ENCODE measurements at regions not wholly inside any gene's neighbourhood (a gene's known extent, or its start where the extent isn't known, plus 50 kb on each side); places are given as distances from the start of the nearest gene placed in this dataset.

GRCh38 chr2:39487398-39488250 is 50.5 kb upstream of the MAP4K3 start:
- no peaks in the 10 kb centered on the region for H3K36me3 ChIP-seq (ENCODE audit: control insufficient read depth, insufficient read depth, low read length)
- no peaks in the 10 kb centered on the region for H3K4me1 ChIP-seq
- no peak overlapping the region for H3K4me3 ChIP-seq (ENCODE audit: low read depth, low read length)
- H3K9me3 ChIP-seq (ENCODE audit: control insufficient read depth, low read length): no peaks in the 10 kb centered on the region
- no peak overlapping the region for H2AFZ ChIP-seq
- no peak overlapping the region for H3K4me2 ChIP-seq (ENCODE audit: low read length)
- H3K79me2 ChIP-seq: no peaks in the 10 kb centered on the region
- H3K27me3 ChIP-seq (ENCODE audit: control insufficient read depth, insufficient read depth, low read length): no peaks in the 10 kb centered on the region
- H3K9ac ChIP-seq: no peak overlapping the region
- no peak for TF ChIP-seq CTCF (IDR thresholded peaks at IDR 0.05)
- H3K27ac ChIP-seq: no peak overlapping the region

- Histone ChIP-seq H3K4me2 (ENCODE audit: low read length) (no peak overlapping the region), H3K27me3 (ENCODE audit: control insufficient read depth, insufficient read depth, low read length) (no peaks in the 10 kb centered on the region), H3K79me2 (no peaks in the 10 kb centered on the region), H3K9ac (no peak overlapping the region), H3K36me3 (ENCODE audit: control insufficient read depth, insufficient read depth, low read length) (no peaks in the 10 kb centered on the region), H3K4me1 (no peaks in the 10 kb centered on the region), H3K9me3 (ENCODE audit: control insufficient read depth, low read length) (no peaks in the 10 kb centered on the region), H3K4me3 (ENCODE audit: low read depth, low read length) (no peak overlapping the region), H3K27ac (no peak overlapping the region), H2AFZ (no peak overlapping the region)
- TF ChIP-seq CTCF (IDR thresholded peaks at IDR 0.05): no peak
Measured at GRCh38 chr2:39488450-39488849, 51.4 kb upstream of the MAP4K3 start.

GRCh38 chr2:39490586-39490985 is 53.5 kb upstream of the MAP4K3 start:
- H3K4me2 ChIP-seq (ENCODE audit: low read length): no peak overlapping the region
- no peak overlapping the region for H3K9ac ChIP-seq
- no peak overlapping the region for H3K27ac ChIP-seq
- no peak for TF ChIP-seq CTCF (IDR thresholded peaks at IDR 0.05)
- H3K4me1 ChIP-seq: no peaks in the 10 kb centered on the region
- H3K4me3 ChIP-seq (ENCODE audit: low read depth, low read length): no peak overlapping the region
- no peaks in the 10 kb centered on the region for H3K79me2 ChIP-seq
- H3K36me3 ChIP-seq (ENCODE audit: control insufficient read depth, insufficient read depth, low read length): no peaks in the 10 kb centered on the region
- H3K9me3 ChIP-seq (ENCODE audit: control insufficient read depth, low read length): no peaks in the 10 kb centered on the region
- no peak overlapping the region for H2AFZ ChIP-seq
- no peaks in the 10 kb centered on the region for H3K27me3 ChIP-seq (ENCODE audit: control insufficient read depth, insufficient read depth, low read length)

DNA sequence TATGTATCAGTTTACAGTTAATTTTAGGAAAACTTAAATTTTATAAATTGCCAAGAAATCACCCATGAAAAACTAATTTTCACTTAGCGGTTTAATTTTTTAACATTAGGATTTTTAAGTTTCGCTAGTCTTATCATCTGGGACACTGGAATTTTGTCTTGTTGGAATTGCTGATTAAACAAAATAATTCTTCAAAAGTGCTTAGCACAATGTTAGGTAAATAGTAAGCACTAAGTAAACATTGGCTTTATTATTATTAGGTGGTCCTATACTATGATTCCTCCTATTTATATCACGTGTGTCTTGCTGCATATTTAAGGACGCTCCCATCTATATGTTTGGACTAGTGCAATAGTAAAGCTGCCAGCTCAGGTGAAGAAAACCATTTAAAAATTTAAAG is 54.6 kb upstream of the MAP4K3 start:
- Histone ChIP-seq H3K79me2 (no peaks in the 10 kb centered on the region), H3K4me1 (no peaks in the 10 kb centered on the region), H3K9ac (no peak overlapping the region), H3K36me3 (ENCODE audit: control insufficient read depth, insufficient read depth, low read length) (no peaks in the 10 kb centered on the region), H3K4me3 (ENCODE audit: low read depth, low read length) (no peak overlapping the region), H3K9me3 (ENCODE audit: control insufficient read depth, low read length) (no peaks in the 10 kb centered on the region), H3K4me2 (ENCODE audit: low read length) (no peak overlapping the region), H3K27me3 (ENCODE audit: control insufficient read depth, insufficient read depth, low read length) (no peaks in the 10 kb centered on the region), H2AFZ (no peak overlapping the region), H3K27ac (no peak overlapping the region)
- no peak for TF ChIP-seq CTCF (IDR thresholded peaks at IDR 0.05)

DNA sequence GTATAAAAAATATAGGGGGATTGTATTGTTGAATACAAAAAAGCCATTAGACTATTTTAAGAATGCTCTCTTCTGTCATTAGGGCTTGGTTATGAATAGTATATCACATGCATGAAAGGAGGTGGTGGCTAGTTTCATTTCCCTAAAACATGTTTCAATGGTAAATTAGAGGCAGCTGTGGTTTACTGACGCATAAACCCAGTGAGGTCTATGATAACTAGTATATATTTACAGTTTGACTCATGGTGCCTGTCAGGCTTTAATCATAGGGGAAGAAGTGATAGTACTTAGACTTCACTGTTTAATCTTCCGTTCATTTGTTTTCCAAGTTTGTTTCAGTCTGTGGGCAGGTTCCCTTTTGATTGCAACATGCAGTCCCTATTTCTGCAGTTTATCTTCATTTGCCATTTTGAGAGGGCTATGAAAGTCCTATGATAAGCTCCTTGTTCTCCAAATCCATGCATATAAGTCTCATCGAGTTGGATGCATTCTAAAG is 55.1 kb upstream of the MAP4K3 start:
- Histone ChIP-seq H3K4me3 (ENCODE audit: low read depth, low read length) (no peak overlapping the region), H3K36me3 (ENCODE audit: control insufficient read depth, insufficient read depth, low read length) (no peaks in the 10 kb centered on the region), H3K9ac (no peak overlapping the region), H3K9me3 (ENCODE audit: control insufficient read depth, low read length) (no peaks in the 10 kb centered on the region), H3K27me3 (ENCODE audit: control insufficient read depth, insufficient read depth, low read length) (no peaks in the 10 kb centered on the region), H3K4me1 (no peaks in the 10 kb centered on the region), H2AFZ (no peak overlapping the region), H3K4me2 (ENCODE audit: low read length) (no peak overlapping the region), H3K27ac (no peak overlapping the region), H3K79me2 (no peaks in the 10 kb centered on the region)
- TF ChIP-seq CTCF (IDR thresholded peaks at IDR 0.05): no peak
